Cardiac muscle cell (in vitro differentiated cells and primary cell): ENCODE measurements at regions not wholly inside any gene's neighbourhood (a gene's known extent, or its start where the extent isn't known, plus 50 kb on each side); places are given as distances from the start of the nearest gene placed in this dataset.

ENCODE experiments used
- DNase-seq, 2 donors: peaks; one replicate each; pipeline versions ENCODE4 v3.0.0 to v3.0.0-alpha.2; 2010 to 2017; ENCODE audit warnings: low read depth in 1 of 2, low spot score in 1 of 2
- H3K27ac ChIP-seq: fragments of 200-600 bp; sonication (generic); 2 replicates; pipeline ENCODE4 v1.5.1; 2016
- H3K27me3 ChIP-seq: fragments of 200-600 bp; sonication (generic); 2 replicates; pipeline ENCODE4 v1.6.0; 2016; ENCODE audit warnings: control low read depth
- H3K36me3 ChIP-seq: fragments of 200-600 bp; sonication (generic); 2 replicates; pipeline ENCODE4 v1.5.1; 2016; ENCODE audit warnings: control low read depth
- H3K4me1 ChIP-seq: fragments of 200-600 bp; sonication (generic); 2 replicates; pipeline ENCODE4 v1.8.1; 2017; ENCODE audit warnings: low read depth, mild to moderate bottlenecking, mixed run types
- H3K4me3 ChIP-seq: fragments of 200-600 bp; sonication (generic); 2 replicates; pipeline ENCODE4 v1.5.1; 2016; ENCODE audit warnings: mild to moderate bottlenecking
- H3K9me3 ChIP-seq: fragments of 200-600 bp; sonication (generic); 2 replicates; pipeline ENCODE4 v1.5.1; 2017; ENCODE audit warnings: low read depth, mild to moderate bottlenecking, control low read depth
- TF ChIP-seq, protein P1 (sequence below): IDR thresholded peaks from 2 replicates; pipeline ENCODE4 v1.5.1; 2012; ENCODE audit warnings: low read depth, mild to moderate bottlenecking, low read length

GRCh38 chr7:125222596-125222995 is 293.0 kb upstream of the POT1 start:
- Histone ChIP-seq H3K9me3 (no peaks in the 10 kb centered on the region), H3K36me3 (no peaks in the 10 kb centered on the region), H3K4me1 (no peaks in the 10 kb centered on the region), H3K27ac (no peak overlapping the region), H3K27me3 (no peaks in the 10 kb centered on the region), H3K4me3 (no peak overlapping the region)
- DNase-seq, result no peak
- TF ChIP-seq, protein P1, sequence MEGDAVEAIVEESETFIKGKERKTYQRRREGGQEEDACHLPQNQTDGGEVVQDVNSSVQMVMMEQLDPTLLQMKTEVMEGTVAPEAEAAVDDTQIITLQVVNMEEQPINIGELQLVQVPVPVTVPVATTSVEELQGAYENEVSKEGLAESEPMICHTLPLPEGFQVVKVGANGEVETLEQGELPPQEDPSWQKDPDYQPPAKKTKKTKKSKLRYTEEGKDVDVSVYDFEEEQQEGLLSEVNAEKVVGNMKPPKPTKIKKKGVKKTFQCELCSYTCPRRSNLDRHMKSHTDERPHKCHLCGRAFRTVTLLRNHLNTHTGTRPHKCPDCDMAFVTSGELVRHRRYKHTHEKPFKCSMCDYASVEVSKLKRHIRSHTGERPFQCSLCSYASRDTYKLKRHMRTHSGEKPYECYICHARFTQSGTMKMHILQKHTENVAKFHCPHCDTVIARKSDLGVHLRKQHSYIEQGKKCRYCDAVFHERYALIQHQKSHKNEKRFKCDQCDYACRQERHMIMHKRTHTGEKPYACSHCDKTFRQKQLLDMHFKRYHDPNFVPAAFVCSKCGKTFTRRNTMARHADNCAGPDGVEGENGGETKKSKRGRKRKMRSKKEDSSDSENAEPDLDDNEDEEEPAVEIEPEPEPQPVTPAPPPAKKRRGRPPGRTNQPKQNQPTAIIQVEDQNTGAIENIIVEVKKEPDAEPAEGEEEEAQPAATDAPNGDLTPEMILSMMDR, result no peak

DNA sequence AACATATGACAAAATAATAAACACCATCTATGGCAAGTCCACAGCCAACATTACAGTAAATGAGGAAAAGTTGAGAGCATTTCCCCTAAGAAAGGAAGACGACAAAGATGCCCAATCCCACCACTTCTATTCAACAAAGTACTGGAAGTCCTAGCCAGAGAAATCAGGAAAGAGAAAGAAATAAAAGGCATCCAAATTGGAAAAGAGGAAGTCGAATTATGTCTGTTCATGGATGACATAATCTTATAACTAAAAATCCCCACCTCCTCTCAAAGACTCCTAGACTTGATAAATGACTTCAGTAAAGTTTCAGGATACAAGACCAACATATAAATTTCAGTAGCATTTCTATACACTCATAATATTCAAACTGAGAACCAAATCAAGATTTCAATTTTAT is 288.5 kb upstream of the POT1 start:
- no peaks in the 10 kb centered on the region for H3K9me3 ChIP-seq
- H3K4me3 ChIP-seq, result no peak overlapping the region
- DNase-seq, result no peak
- H3K27ac ChIP-seq, result no peak overlapping the region
- H3K4me1 ChIP-seq, result no peaks in the 10 kb centered on the region
- H3K36me3 ChIP-seq, result no peaks in the 10 kb centered on the region
- no peaks in the 10 kb centered on the region for H3K27me3 ChIP-seq
- TF ChIP-seq, protein P1, result no peak

- no peak for DNase-seq
- no peaks in the 10 kb centered on the region for H3K36me3 ChIP-seq
- H3K27ac ChIP-seq, result no peak overlapping the region
- no peaks in the 10 kb centered on the region for H3K9me3 ChIP-seq
- H3K4me3 ChIP-seq, result no peak overlapping the region
- TF ChIP-seq, protein P1, result no peak
- peaks cover 14% of the 10 kb centered on the region for H3K4me1 ChIP-seq
- H3K27me3 ChIP-seq, result no peaks in the 10 kb centered on the region
Observed at GRCh38 chr7:125201002-125201401, 271.4 kb upstream of the POT1 start.

- no peak overlapping the region for H3K27ac ChIP-seq
- TF ChIP-seq, protein P1, result no peak
- H3K4me3 ChIP-seq, result no peak overlapping the region
- no peak for DNase-seq
- H3K4me1 ChIP-seq, result peaks cover 14% of the 10 kb centered on the region
- H3K27me3 ChIP-seq, result no peaks in the 10 kb centered on the region
- H3K9me3 ChIP-seq, result no peaks in the 10 kb centered on the region
- H3K36me3 ChIP-seq, result no peaks in the 10 kb centered on the region
Observed at GRCh38 chr7:125197731-125198393, 268.2 kb upstream of the POT1 start.

DNA sequence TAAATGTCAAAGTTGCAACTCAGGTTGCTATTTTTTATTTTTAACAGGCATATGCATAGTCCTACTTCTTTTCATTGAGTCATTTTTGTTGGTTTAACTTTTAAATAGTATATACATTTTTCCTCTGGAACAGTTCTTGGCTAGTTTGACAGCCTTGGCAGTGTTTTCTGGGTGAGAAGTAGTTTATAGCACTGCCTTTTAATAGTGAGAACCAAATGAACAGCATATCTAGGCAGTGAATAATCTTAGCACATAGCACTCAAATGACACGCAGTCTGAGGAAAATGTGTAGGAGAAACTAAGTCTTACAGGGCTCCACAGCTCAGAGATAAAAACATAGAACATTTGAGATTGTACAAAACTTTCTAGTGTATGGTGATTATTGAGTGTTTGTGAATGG is 265.5 kb upstream of the POT1 start:
- Histone ChIP-seq H3K36me3 (no peaks in the 10 kb centered on the region), H3K4me1 (peaks cover 6% of the 10 kb centered on the region), H3K9me3 (no peaks in the 10 kb centered on the region), H3K27me3 (no peaks in the 10 kb centered on the region), H3K4me3 (no peak overlapping the region), H3K27ac (no peak overlapping the region)
- TF ChIP-seq, protein P1, result no peak
- DNase-seq, result no peak
